ENCODE measurements at regions not wholly inside any gene's neighbourhood (a gene's known extent, or its start where the extent isn't known, plus 50 kb on each side); places are given as distances from the start of the nearest gene placed in this dataset.
A peak's percentile ranks its signal among the peaks of the same experiment; 100 is the strongest.

GRCh38 chr15:66947471-66947870 is 117.9 kb upstream of the SMAD3 start:
- peaks cover 5% of the 10 kb centered on the region for H3K9me3 ChIP-seq (ENCODE audit: control insufficient read depth, low read length)
- H3K27me3 ChIP-seq (replicated peaks; ENCODE audit: control insufficient read depth, insufficient read depth, low read length), result no peaks in the 10 kb centered on the region
- H3K9ac ChIP-seq (ENCODE audit: low read length), result no peak overlapping the region
- no peak for DNase-seq (ENCODE audit: low read depth)
- peaks cover 12% of the 10 kb centered on the region for H3K4me1 ChIP-seq (ENCODE audit: control insufficient read depth, insufficient read depth, low read length)
- H3K4me3 ChIP-seq (ENCODE audit: low read length), result no peak overlapping the region
- no peaks in the 10 kb centered on the region for H3K36me3 ChIP-seq (ENCODE audit: control insufficient read depth, insufficient read depth, low read length, severe bottlenecking)

GRCh38 chr15:66948294-66948693 is 117.1 kb upstream of the SMAD3 start:
- H3K9me3 ChIP-seq (ENCODE audit: control insufficient read depth, low read length), result peaks cover 5% of the 10 kb centered on the region
- H3K4me3 ChIP-seq (ENCODE audit: low read length), result no peak overlapping the region
- peaks cover 12% of the 10 kb centered on the region for H3K4me1 ChIP-seq (ENCODE audit: control insufficient read depth, insufficient read depth, low read length)
- no peak overlapping the region for H3K9ac ChIP-seq (ENCODE audit: low read length)
- no peak for DNase-seq (ENCODE audit: low read depth)
- H3K36me3 ChIP-seq (ENCODE audit: control insufficient read depth, insufficient read depth, low read length, severe bottlenecking), result no peaks in the 10 kb centered on the region
- no peaks in the 10 kb centered on the region for H3K27me3 ChIP-seq (replicated peaks; ENCODE audit: control insufficient read depth, insufficient read depth, low read length)

- Histone ChIP-seq H3K9ac (ENCODE audit: low read length) (no peak overlapping the region), H3K27me3 (replicated peaks; ENCODE audit: control insufficient read depth, insufficient read depth, low read length) (no peaks in the 10 kb centered on the region), H3K4me1 (ENCODE audit: control insufficient read depth, insufficient read depth, low read length) (peaks cover 12% of the 10 kb centered on the region), H3K4me3 (ENCODE audit: low read length) (no peak overlapping the region), H3K9me3 (ENCODE audit: control insufficient read depth, low read length) (peaks cover 5% of the 10 kb centered on the region), H3K36me3 (ENCODE audit: control insufficient read depth, insufficient read depth, low read length, severe bottlenecking) (no peaks in the 10 kb centered on the region)
- no peak for DNase-seq (ENCODE audit: low read depth)
Observed at GRCh38 chr15:66950114-66950513, 115.3 kb upstream of the SMAD3 start.

GRCh38 chr15:66951531-66952320 is 113.7 kb upstream of the SMAD3 start:
- Histone ChIP-seq H3K4me3 (ENCODE audit: low read length) (no peak overlapping the region), H3K27me3 (replicated peaks; ENCODE audit: control insufficient read depth, insufficient read depth, low read length) (no peaks in the 10 kb centered on the region), H3K4me1 (ENCODE audit: control insufficient read depth, insufficient read depth, low read length) (peaks cover 12% of the 10 kb centered on the region), H3K9me3 (ENCODE audit: control insufficient read depth, low read length) (peaks cover 5% of the 10 kb centered on the region), H3K9ac (ENCODE audit: low read length) (no peak overlapping the region), H3K36me3 (ENCODE audit: control insufficient read depth, insufficient read depth, low read length, severe bottlenecking) (no peaks in the 10 kb centered on the region)
- DNase-seq (ENCODE audit: low read depth), result peak; percentile 43

GRCh38 chr15:66952756-66953522 is 112.5 kb upstream of the SMAD3 start:
- H3K4me1 ChIP-seq (ENCODE audit: control insufficient read depth, insufficient read depth, low read length), result peaks cover 12% of the 10 kb centered on the region
- H3K36me3 ChIP-seq (ENCODE audit: control insufficient read depth, insufficient read depth, low read length, severe bottlenecking), result no peaks in the 10 kb centered on the region

GRCh38 chr15:66953523-66954229 is 111.7 kb upstream of the SMAD3 start:
- H3K27me3 ChIP-seq (replicated peaks; ENCODE audit: control insufficient read depth, insufficient read depth, low read length), result no peaks in the 10 kb centered on the region
- H3K9ac ChIP-seq (ENCODE audit: low read length), result no peak overlapping the region
- H3K4me1 ChIP-seq (ENCODE audit: control insufficient read depth, insufficient read depth, low read length), result peaks cover 6% of the 10 kb centered on the region
- peaks cover 5% of the 10 kb centered on the region for H3K9me3 ChIP-seq (ENCODE audit: control insufficient read depth, low read length)
- no peak overlapping the region for H3K4me3 ChIP-seq (ENCODE audit: low read length)
- H3K36me3 ChIP-seq (ENCODE audit: control insufficient read depth, insufficient read depth, low read length, severe bottlenecking), result no peaks in the 10 kb centered on the region
- DNase-seq (ENCODE audit: low read depth), result no peak

More at GRCh38 chr15:66952756-66953522, 112.5 kb upstream of the SMAD3 start:
- H3K9ac ChIP-seq (ENCODE audit: low read length), result no peak overlapping the region
- no peaks in the 10 kb centered on the region for H3K27me3 ChIP-seq (replicated peaks; ENCODE audit: control insufficient read depth, insufficient read depth, low read length)
- no peak overlapping the region for H3K4me3 ChIP-seq (ENCODE audit: low read length)
- H3K9me3 ChIP-seq (ENCODE audit: control insufficient read depth, low read length), result peaks cover 5% of the 10 kb centered on the region
- DNase-seq (ENCODE audit: low read depth), result no peak

- Histone ChIP-seq H3K4me1 (ENCODE audit: control insufficient read depth, insufficient read depth, low read length) (peaks cover 6% of the 10 kb centered on the region), H3K36me3 (ENCODE audit: control insufficient read depth, insufficient read depth, low read length, severe bottlenecking) (no peaks in the 10 kb centered on the region), H3K27me3 (replicated peaks; ENCODE audit: control insufficient read depth, insufficient read depth, low read length) (peaks cover 5% of the 10 kb centered on the region), H3K4me3 (ENCODE audit: low read length) (no peak overlapping the region), H3K9me3 (ENCODE audit: control insufficient read depth, low read length) (peaks cover 5% of the 10 kb centered on the region), H3K9ac (ENCODE audit: low read length) (no peak overlapping the region)
- no peak for DNase-seq (ENCODE audit: low read depth)
Observed at GRCh38 chr15:66954601-66955000, 110.8 kb upstream of the SMAD3 start.

- Histone ChIP-seq H3K27me3 (replicated peaks; ENCODE audit: control insufficient read depth, insufficient read depth, low read length) (peaks cover 9% of the 10 kb centered on the region), H3K4me1 (ENCODE audit: control insufficient read depth, insufficient read depth, low read length) (peaks cover 6% of the 10 kb centered on the region), H3K9ac (ENCODE audit: low read length) (no peak overlapping the region), H3K9me3 (ENCODE audit: control insufficient read depth, low read length) (peaks cover under 1% of the 10 kb centered on the region), H3K36me3 (ENCODE audit: control insufficient read depth, insufficient read depth, low read length, severe bottlenecking) (no peaks in the 10 kb centered on the region), H3K4me3 (ENCODE audit: low read length) (no peak overlapping the region)
- no peak for DNase-seq (ENCODE audit: low read depth)
Observed at GRCh38 chr15:66955001-66955516, 110.3 kb upstream of the SMAD3 start.

GRCh38 chr15:66955871-66956585 is 109.4 kb upstream of the SMAD3 start:
- no peak for DNase-seq (ENCODE audit: low read depth)
- Histone ChIP-seq H3K4me1 (ENCODE audit: control insufficient read depth, insufficient read depth, low read length) (peaks cover 6% of the 10 kb centered on the region), H3K4me3 (ENCODE audit: low read length) (no peak overlapping the region), H3K9me3 (ENCODE audit: control insufficient read depth, low read length) (no peaks in the 10 kb centered on the region), H3K36me3 (ENCODE audit: control insufficient read depth, insufficient read depth, low read length, severe bottlenecking) (no peaks in the 10 kb centered on the region), H3K27me3 (replicated peaks; ENCODE audit: control insufficient read depth, insufficient read depth, low read length) (peaks cover 12% of the 10 kb centered on the region), H3K9ac (ENCODE audit: low read length) (no peak overlapping the region)

- H3K4me1 ChIP-seq (ENCODE audit: control insufficient read depth, insufficient read depth, low read length), result peaks cover 6% of the 10 kb centered on the region
Observed at GRCh38 chr15:66956672-66957430, 108.6 kb upstream of the SMAD3 start.

More at GRCh38 chr15:66956672-66957430, 108.6 kb upstream of the SMAD3 start:
- DNase-seq (ENCODE audit: low read depth), result no peak
- Histone ChIP-seq H3K9ac (ENCODE audit: low read length) (no peak overlapping the region), H3K9me3 (ENCODE audit: control insufficient read depth, low read length) (no peaks in the 10 kb centered on the region), H3K4me3 (ENCODE audit: low read length) (no peak overlapping the region), H3K27me3 (replicated peaks; ENCODE audit: control insufficient read depth, insufficient read depth, low read length) (peaks cover 12% of the 10 kb centered on the region), H3K36me3 (ENCODE audit: control insufficient read depth, insufficient read depth, low read length, severe bottlenecking) (no peaks in the 10 kb centered on the region)
